IMR-90 (cell line): ENCODE measurements at regions not wholly inside any gene's neighbourhood (a gene's known extent, or its start where the extent isn't known, plus 50 kb on each side); places are given as distances from the start of the nearest gene placed in this dataset.

ENCODE experiments used
- ATAC-seq: fragments of 200-7000 bp; cut with Tn5 transposase; 2 replicates; pipeline ENCODE4 v1.9.1; 2020; ENCODE audit warnings: low read depth, mild to moderate bottlenecking, moderate library complexity
- BruUV-seq: library from RNA; stranded (reverse); fragments of 400-500 nt; replicated peaks from 2 replicates; lab custom pipeline; 2021; lab: Mats Ljungman, UMichigan
- CTCF ChIA-PET: fragments of 300-600 bp; formaldehyde crosslinking; extraction: SDS; loops from one replicate; lab custom pipeline; 2021; ENCODE audit warnings: antibody characterized with exemption; lab: Yijun Ruan, JAX
- POLR2A ChIA-PET: fragments of 300-600 bp; sonication (Branson Sonifier 250); formaldehyde crosslinking; loops from one replicate; lab custom pipeline; 2022; ENCODE audit warnings: antibody characterized with exemption; ENCODE audit not compliant: unreplicated experiment; lab: Charles Lee
- DNase-seq: peaks from one replicate; pipeline ENCODE4 v3.0.0; 2013
- H2AFZ ChIP-seq: replicated peaks from 2 replicates; pipeline ENCODE3; 2013; ENCODE audit warnings: low read length, mild to moderate bottlenecking; ENCODE audit not compliant: poor library complexity
- H2AK5ac ChIP-seq: 2 replicates; pipeline ENCODE4 v1.6.1; 2013; ENCODE audit warnings: low read depth, low read length, inconsistent platforms
- H2AK9ac ChIP-seq: replicated peaks from 2 replicates; pipeline ENCODE3; 2013; ENCODE audit warnings: mild to moderate bottlenecking, low read depth, low read length, moderate library complexity; ENCODE audit not compliant: poor library complexity
- H2BK120ac ChIP-seq: 2 replicates; pipeline ENCODE4 v1.6.1; 2013; ENCODE audit warnings: low read depth, low read length, inconsistent platforms
- H2BK15ac ChIP-seq: 3 replicates; pipeline ENCODE4 v1.6.1; 2013; ENCODE audit warnings: low read depth, low read length, inconsistent platforms
- H2BK20ac ChIP-seq: 2 replicates; pipeline ENCODE4 v1.6.1; 2013; ENCODE audit warnings: low read depth, mild to moderate bottlenecking, inconsistent platforms, low read length, moderate library complexity
- H2BK5ac ChIP-seq: 2 replicates; pipeline ENCODE4 v1.6.1; 2013; ENCODE audit warnings: mild to moderate bottlenecking, low read depth, low read length, inconsistent platforms; ENCODE audit not compliant: poor library complexity, severe bottlenecking
- H3K14ac ChIP-seq: replicated peaks from 2 replicates; pipeline ENCODE4 v1.6.1; 2013; ENCODE audit warnings: low read depth, low read length, inconsistent platforms
- H3K18ac ChIP-seq: 2 replicates; pipeline ENCODE4 v1.6.1; 2013; ENCODE audit warnings: low read depth, low read length, control low read depth
- H3K23ac ChIP-seq: 2 replicates; pipeline ENCODE4 v1.6.1; 2013; ENCODE audit warnings: low read depth, low read length, inconsistent platforms
- H3K27ac ChIP-seq: 2 replicates; pipeline ENCODE4 v1.5.1; 2013; ENCODE audit warnings: mild to moderate bottlenecking, control low read depth, low read length; ENCODE audit not compliant: insufficient read depth
- H3K27me3 ChIP-seq: 2 replicates; pipeline ENCODE4 v1.6.1; 2013; ENCODE audit warnings: low read length; ENCODE audit not compliant: control insufficient read depth, insufficient read depth
- H3K36me3 ChIP-seq: 2 replicates; pipeline ENCODE4 v1.6.1; 2013; ENCODE audit warnings: low read length, mixed read lengths; ENCODE audit not compliant: control insufficient read depth, insufficient read depth
- H3K4ac ChIP-seq: 2 replicates; pipeline ENCODE4 v1.6.1; 2013; ENCODE audit warnings: low read depth, low read length, inconsistent platforms
- H3K4me1 ChIP-seq: 2 replicates; pipeline ENCODE4 v1.6.1; 2013; ENCODE audit warnings: low read length, mixed read lengths; ENCODE audit not compliant: control insufficient read depth, insufficient read depth
- H3K4me2 ChIP-seq: 2 replicates; pipeline ENCODE4 v1.6.1; 2013; ENCODE audit warnings: low read depth, mild to moderate bottlenecking, control low read depth, low read length, moderate library complexity
- H3K4me3 ChIP-seq: 2 replicates; pipeline ENCODE4 v1.5.1; 2013; ENCODE audit warnings: low read depth, mild to moderate bottlenecking, control low read depth, low read length, moderate library complexity; ENCODE audit not compliant: insufficient read depth
- H3K56ac ChIP-seq: 2 replicates; pipeline ENCODE4 v1.6.1; 2013; ENCODE audit warnings: low read length, inconsistent platforms; ENCODE audit not compliant: insufficient read depth; ENCODE audit errors: extremely low read depth
- H3K79me1 ChIP-seq, 2 experiments: 2 replicates each; pipeline ENCODE4 v1.6.1; 2013; ENCODE audit warnings: low read length in 2 of 2, inconsistent platforms in 1 of 2, low read depth in 1 of 2
- H3K9ac ChIP-seq: 2 replicates; pipeline ENCODE4 v1.6.1; 2013; ENCODE audit warnings: low read depth, low read length, control low read depth
- H3K9me1 ChIP-seq: 2 replicates; pipeline ENCODE4 v1.6.1; 2013; ENCODE audit warnings: low read length, inconsistent platforms; ENCODE audit not compliant: insufficient read depth
- H3K9me3 ChIP-seq: 2 replicates; pipeline ENCODE4 v1.6.1; 2013; ENCODE audit warnings: low read length; ENCODE audit not compliant: control insufficient read depth, insufficient read depth
- H4K20me1 ChIP-seq: 2 replicates; pipeline ENCODE4 v1.6.1; 2013; ENCODE audit warnings: low read length, inconsistent platforms; ENCODE audit not compliant: insufficient read depth
- H4K5ac ChIP-seq: 2 replicates; pipeline ENCODE4 v1.6.1; 2013; ENCODE audit warnings: mild to moderate bottlenecking, low read depth, low read length, control low read depth
- H4K8ac ChIP-seq, 2 experiments: 2 replicates each; pipeline ENCODE4 v1.6.1; 2013; ENCODE audit warnings: low read depth in 2 of 2, low read length in 2 of 2, control low read depth in 1 of 2, inconsistent platforms in 1 of 2
- H4K91ac ChIP-seq: 2 replicates; pipeline ENCODE4 v1.6.1; 2013; ENCODE audit warnings: low read depth, low read length, inconsistent platforms; ENCODE audit not compliant: insufficient read depth
- BHLHE40 ChIP-seq: fragments of 150-350 bp; IDR thresholded peaks from 2 replicates; pipeline ENCODE4 v1.6.1; 2016; ENCODE audit warnings: mild to moderate bottlenecking, low read depth, low read length
- CEBPB ChIP-seq: IDR thresholded peaks from 2 replicates; pipeline ENCODE4 v1.6.1; 2012; ENCODE audit warnings: low read depth, low read length, improper control_type of control experiment
- CHD1 ChIP-seq: IDR thresholded peaks from 2 replicates; pipeline ENCODE4 v1.6.1; 2012; ENCODE audit warnings: low read depth, low read length, improper control_type of control experiment
- ELK1 ChIP-seq: fragments of 150-350 bp; IDR thresholded peaks from 2 replicates; pipeline ENCODE4 v1.6.1; 2016; ENCODE audit warnings: low read depth, mild to moderate bottlenecking, low read length, moderate library complexity, borderline replicate concordance
- FOS ChIP-seq: fragments of 150-350 bp; IDR thresholded peaks from 2 replicates; pipeline ENCODE4 v1.6.1; 2016; ENCODE audit warnings: low read depth, low read length
- MAFK ChIP-seq: IDR thresholded peaks from 2 replicates; pipeline ENCODE4 v1.6.1; 2012; ENCODE audit warnings: low read depth, low read length, improper control_type of control experiment
- MAZ ChIP-seq: IDR thresholded peaks from 2 replicates; pipeline ENCODE4 v1.6.1; 2012; ENCODE audit warnings: low read depth, mild to moderate bottlenecking, low read length, improper control_type of control experiment, moderate library complexity, borderline replicate concordance
- MXI1 ChIP-seq: IDR thresholded peaks from 2 replicates; pipeline ENCODE4 v1.6.1; 2012; ENCODE audit warnings: low read depth, mild to moderate bottlenecking, low read length, moderate library complexity, borderline replicate concordance
- NFE2L2 ChIP-seq: fragments of 150-350 bp; IDR thresholded peaks from 2 replicates; pipeline ENCODE4 v1.6.1; 2016; ENCODE audit warnings: low read depth, mild to moderate bottlenecking, low read length
- POLR2A ChIP-seq: IDR thresholded peaks from 2 replicates; pipeline ENCODE4 v1.6.1; 2012; ENCODE audit warnings: mild to moderate bottlenecking, low read depth, low read length
- RAD21 ChIP-seq: IDR thresholded peaks from 2 replicates; pipeline ENCODE4 v1.6.1; 2012; ENCODE audit warnings: low read length, improper control_type of control experiment
- RCOR1 ChIP-seq: IDR thresholded peaks from 2 replicates; pipeline ENCODE4 v1.6.1; 2012; ENCODE audit warnings: mild to moderate bottlenecking, low read length, improper control_type of control experiment; ENCODE audit not compliant: insufficient replicate concordance
- RFX5 ChIP-seq: IDR thresholded peaks from 2 replicates; pipeline ENCODE4 v1.8.0; 2012; ENCODE audit warnings: low read depth, mild to moderate bottlenecking, low read length, moderate library complexity
- SMC3 ChIP-seq: fragments of 150-350 bp; IDR thresholded peaks from 2 replicates; pipeline ENCODE4 v1.6.1; 2016; ENCODE audit warnings: low read depth, mild to moderate bottlenecking, antibody characterized with exemption, low read length, moderate library complexity
- USF2 ChIP-seq: fragments of 150-350 bp; IDR thresholded peaks from 2 replicates; pipeline ENCODE4 v1.6.1; 2017; ENCODE audit warnings: mild to moderate bottlenecking, antibody characterized with exemption, low read length, low read depth
- WGBS, 2 experiments: methylation state at CpG; one replicate each; pipeline versions ENCODE4 v1.1.5 to v1.1.7; 2013; ENCODE audit warnings: missing lambda C conversion rate in 2 of 2; ENCODE audit not compliant: insufficient read length in 1 of 2; ENCODE audit errors: extremely low coverage in 2 of 2; 5-methylcytosine and 5-hydroxymethylcytosine counted together
- dilution Hi-C: fragments of 300-500 bp; cut with HindIII; formaldehyde crosslinking; loops from one replicate; pipeline ENCODE4 v1.14.3; 2018; ENCODE audit warnings: low sequenced_read_pairs; ENCODE audit not compliant: unreplicated experiment
- in situ Hi-C: fragments of 300-500 bp; cut with MboI; formaldehyde crosslinking; loops from 3 replicates; pipeline ENCODE4 v1.14.3; 2019; ENCODE audit warnings: low sequenced_read_pairs, inconsistent platforms, mixed read lengths
- intact Hi-C: fragments of 100-400 bp; cut with micrococcal nuclease; formaldehyde crosslinking; loops from 2 replicates; pipeline ENCODE4 v1.10.0; 2022

- POLR2A ChIA-PET: no interaction called here
- no peak overlapping the region for H4K91ac ChIP-seq
- no peak overlapping the region for H3K4me2 ChIP-seq
- no peak overlapping the region for H3K23ac ChIP-seq
- in situ Hi-C loops (no loop called here), dilution Hi-C loops (no loop called here), intact Hi-C loops (no loop called here)
- H3K9me1 ChIP-seq: no peaks in the 10 kb centered on the region
- H3K56ac ChIP-seq: no peak overlapping the region
- no peaks in the 10 kb centered on the region for H3K79me1 ChIP-seq
- H3K4me1 ChIP-seq: no peaks in the 10 kb centered on the region
- no peak overlapping the region for H2AFZ ChIP-seq
- no TSS peak for BruUV-seq
- H2AK9ac ChIP-seq: no peak overlapping the region
- no peak for ATAC-seq
- no peak for DNase-seq
- WGBS, 2 experiments: 71% methylated on average over 1 of the region's 6 CpGs; no CpG with 5 or more reads in 1 of the 2 experiments
- H3K4me3 ChIP-seq: no peak overlapping the region
- H3K36me3 ChIP-seq: no peaks in the 10 kb centered on the region
- H3K27me3 ChIP-seq: no peaks in the 10 kb centered on the region
- H3K27ac ChIP-seq: no peak overlapping the region
- H3K4ac ChIP-seq: no peak overlapping the region
- no peak overlapping the region for H3K9ac ChIP-seq
- no peak for TF ChIP-seq NFE2L2
- no peak for TF ChIP-seq CHD1
- TF ChIP-seq ELK1: no peak
- TF ChIP-seq RCOR1: no peak
- no peak for TF ChIP-seq MAFK
- TF ChIP-seq FOS: no peak
- no peak for TF ChIP-seq RFX5
- TF ChIP-seq RAD21: no peak
- TF ChIP-seq CEBPB: no peak
- TF ChIP-seq BHLHE40: no peak
- no peak for TF ChIP-seq SMC3
- TF ChIP-seq MAZ: no peak
- TF ChIP-seq USF2: no peak
- no peak for TF ChIP-seq MXI1
- no peak for TF ChIP-seq POLR2A
- no peak overlapping the region for H4K5ac ChIP-seq
- CTCF ChIA-PET: no interaction called here
- no peaks in the 10 kb centered on the region for H3K9me3 ChIP-seq
- no peak overlapping the region for H2AK5ac ChIP-seq
- H3K18ac ChIP-seq: no peak overlapping the region
- no peak overlapping the region for H3K14ac ChIP-seq
- no peak overlapping the region for H2BK5ac ChIP-seq
- H4K8ac ChIP-seq: no peak overlapping the region
- no peak overlapping the region for H2BK20ac ChIP-seq
- H2BK120ac ChIP-seq: no peak overlapping the region
- H2BK15ac ChIP-seq: no peak overlapping the region
- no peaks in the 10 kb centered on the region for H4K20me1 ChIP-seq
Observed at GRCh38 chr12:69042557-69042956, 109.6 kb upstream of the CPM start.
